Activated gamma-delta T cell treated with Interleukin-2 at 50 U/mL for 16 hours (primary cell): ENCODE measurements at regions not wholly inside any gene's neighbourhood (a gene's known extent, or its start where the extent isn't known, plus 50 kb on each side); places are given as distances from the start of the nearest gene placed in this dataset.
"Not testable (repeated sequence)": the region's sequence is repeated elsewhere in the genome, so short reads cannot be mapped to it uniquely, and the experiment has no call there.

Source experiments
- DNase-seq: peaks from one replicate; pipeline ENCODE4 v3.0.0-alpha.2; 2020

DNA sequence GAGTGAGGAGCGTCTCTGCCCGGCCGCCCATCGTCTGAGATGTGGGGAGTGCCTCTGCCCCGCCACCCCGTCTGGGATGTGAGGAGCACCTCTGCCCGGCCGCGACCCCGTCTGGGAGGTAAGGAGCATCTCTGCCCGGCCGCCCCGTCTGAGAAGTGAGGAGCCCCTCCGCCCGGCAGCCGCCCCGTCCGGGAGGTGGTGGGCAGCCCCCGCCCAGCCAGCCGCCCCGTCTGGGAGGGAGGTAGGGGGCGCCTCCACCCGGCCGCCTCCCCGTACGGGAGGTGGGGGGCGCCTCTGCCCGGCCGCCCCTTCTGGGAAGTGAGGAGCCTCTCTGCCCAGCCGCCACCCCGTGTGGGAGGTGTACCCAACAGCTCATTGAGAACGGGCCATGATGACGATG, 1811.4 kb downstream of the EFNA5 start:
- DNase-seq: not testable (repeated sequence)

DNA sequence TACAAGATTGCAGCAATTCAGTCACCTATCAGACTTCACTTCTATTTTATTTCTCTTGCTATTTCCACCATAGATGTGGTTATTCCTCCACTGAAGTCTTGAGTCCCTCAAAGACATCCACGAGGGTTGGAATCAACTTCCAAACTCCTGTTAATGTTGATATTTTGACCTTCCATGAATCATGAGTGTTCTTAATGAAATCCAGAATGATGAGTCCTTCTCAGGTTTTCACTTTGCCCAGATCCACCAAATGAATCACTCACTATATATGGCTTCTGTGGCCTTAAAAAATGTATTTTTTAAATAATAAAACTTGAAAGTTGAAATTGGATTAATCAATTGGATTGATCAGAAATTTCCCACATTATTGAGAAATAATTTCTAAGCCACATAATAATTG, 1821.0 kb downstream of the EFNA5 start:
- no peak for DNase-seq

DNA sequence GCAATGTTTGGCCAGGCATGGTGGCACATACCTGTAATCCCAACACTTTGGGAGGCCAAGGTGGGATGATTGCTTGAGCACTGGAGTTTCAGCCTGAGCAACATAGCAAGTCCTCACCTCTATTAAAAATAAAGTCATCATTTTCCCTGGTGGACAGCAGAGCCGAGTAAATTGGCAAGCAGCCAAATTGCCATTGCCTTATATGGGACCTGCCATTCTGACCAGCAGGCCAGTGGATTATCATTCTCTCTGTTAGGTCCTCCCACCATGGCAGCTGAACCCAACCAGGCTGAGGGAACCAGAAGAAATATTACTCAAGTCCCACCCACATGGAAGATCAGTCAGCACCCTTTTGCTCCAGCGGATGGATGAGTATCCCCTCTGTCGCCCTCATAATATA, 1829.9 kb downstream of the EFNA5 start:
- no peak for DNase-seq

DNA sequence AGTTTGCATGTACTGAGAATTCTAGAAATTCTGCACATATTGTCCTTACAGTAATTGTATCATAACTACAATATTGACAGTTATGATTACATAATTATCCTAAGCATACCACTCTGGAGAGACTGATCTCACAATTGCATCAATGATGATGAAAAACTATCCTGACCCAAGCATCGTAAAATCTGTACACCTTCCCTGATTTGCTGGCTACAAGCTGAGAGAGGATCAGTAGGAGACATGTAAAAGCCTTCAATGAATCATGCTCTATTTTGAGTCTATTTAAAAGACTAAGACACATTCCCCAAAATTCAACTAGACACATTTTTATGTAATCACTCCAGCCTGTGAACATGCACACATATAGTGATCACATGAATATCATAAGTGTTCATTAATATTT, 1833.8 kb downstream of the EFNA5 start:
- DNase-seq: no peak

DNA sequence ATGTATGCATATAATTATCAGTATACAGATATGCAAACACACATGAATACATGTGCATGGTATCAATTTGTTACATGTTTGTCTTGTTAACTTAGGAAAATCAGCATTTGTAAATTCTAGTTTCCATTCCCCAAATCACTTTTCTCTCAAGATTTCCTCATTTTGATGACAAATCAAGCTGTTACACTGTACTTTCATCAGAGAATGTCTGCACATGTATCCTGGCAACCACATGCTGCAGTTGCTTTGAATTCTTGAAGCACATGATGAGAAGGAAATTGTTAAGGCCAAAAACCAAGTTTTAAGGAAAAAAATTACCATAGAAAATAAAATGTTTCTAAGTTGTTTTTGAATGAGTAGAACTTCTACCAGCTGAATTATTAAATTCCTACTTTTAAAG, 1834.5 kb downstream of the EFNA5 start:
- DNase-seq: no peak

DNA sequence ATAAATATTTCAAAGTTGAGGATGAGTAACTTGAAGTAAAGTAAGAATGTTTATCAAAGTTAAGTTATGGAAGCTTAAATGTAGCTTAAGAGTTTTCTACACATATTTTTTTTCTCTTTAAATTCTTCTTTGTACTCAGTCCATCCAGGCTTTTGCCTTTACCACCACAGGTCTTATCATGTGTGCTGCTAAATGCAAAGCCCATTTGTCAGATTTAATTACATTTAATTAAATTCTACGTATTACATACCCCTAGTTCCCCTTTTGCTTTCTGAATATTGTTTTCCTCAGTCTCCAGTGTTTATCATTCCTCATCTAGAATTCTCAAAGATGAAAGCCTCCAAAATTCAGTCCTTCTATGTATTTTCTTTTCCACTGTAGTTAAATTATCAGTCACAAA, 1841.9 kb downstream of the EFNA5 start:
- no peak for DNase-seq

DNA sequence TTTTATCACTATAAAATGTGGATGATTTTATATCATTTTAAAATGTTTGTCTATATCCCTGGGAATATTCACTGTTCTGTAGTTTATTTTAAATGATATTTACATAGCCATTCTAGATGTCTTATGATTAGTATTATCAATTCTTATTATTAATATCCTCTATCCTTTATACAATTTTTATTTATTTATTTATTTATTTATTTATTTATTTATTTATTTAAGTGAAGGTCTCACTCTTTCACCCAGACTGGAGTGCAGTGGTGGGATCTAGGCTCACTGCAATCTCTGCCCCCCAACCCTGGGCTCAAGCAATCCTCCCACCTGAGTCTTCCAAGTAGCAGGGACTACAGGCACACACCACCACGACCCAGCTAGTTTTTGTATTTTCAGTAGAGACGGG, 1848.9 kb downstream of the EFNA5 start:
- no peak for DNase-seq

DNA sequence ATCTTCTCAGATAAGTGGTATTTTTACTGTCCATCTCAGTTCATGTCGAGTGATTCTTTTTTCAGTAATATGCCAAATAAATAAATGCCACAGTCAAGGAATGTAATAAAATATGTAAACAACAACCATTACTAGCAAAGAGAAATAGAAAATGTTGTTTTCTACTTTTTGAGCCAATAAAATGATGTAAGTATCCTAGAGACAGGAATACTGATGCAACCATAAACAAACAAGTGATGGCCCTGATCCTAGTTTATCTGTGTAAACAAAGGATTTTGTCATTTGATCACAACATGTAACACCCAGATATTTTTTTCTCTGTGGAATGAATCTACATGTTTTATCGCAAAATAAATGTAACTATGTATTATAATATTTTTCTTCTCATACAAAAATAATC, 1852.8 kb downstream of the EFNA5 start:
- DNase-seq: no peak

DNA sequence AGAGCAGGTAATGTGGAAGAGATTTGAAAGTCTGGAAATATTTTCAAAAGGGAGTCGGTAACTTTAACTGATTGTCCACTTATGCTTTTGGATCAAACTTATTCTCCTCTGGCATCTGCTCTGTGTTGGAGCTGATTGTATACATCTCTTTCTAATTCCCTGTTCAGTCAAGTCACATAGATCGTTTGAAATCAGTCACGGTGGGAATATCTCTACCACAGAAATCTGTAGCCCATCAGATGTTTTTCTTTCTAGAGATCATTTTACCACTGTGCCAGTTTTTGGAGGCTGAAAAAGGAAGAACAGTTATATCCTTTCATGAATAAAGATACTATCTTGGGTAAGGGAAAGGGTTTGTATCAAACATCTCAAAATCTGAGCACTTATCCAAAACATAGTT, 1853.3 kb downstream of the EFNA5 start:
- DNase-seq: no peak

DNA sequence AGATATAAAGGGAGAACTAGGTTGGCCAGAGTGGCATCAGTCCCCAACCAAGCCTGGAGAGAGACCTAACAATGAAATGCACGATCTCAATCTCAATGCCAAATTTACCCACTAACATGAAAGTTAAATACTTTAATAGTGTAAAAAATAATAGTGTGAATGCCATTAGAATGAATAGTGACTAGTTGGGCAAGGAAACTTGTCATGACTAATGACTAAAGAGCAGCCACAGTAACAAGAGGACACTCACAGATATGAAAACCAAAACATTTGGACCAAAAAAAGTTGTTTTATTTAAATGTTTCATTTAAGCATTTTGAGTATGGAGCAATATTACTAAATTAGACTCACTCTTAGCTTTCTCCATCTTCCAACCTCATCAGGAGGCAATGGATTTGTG, 1853.8 kb downstream of the EFNA5 start:
- DNase-seq: no peak

DNA sequence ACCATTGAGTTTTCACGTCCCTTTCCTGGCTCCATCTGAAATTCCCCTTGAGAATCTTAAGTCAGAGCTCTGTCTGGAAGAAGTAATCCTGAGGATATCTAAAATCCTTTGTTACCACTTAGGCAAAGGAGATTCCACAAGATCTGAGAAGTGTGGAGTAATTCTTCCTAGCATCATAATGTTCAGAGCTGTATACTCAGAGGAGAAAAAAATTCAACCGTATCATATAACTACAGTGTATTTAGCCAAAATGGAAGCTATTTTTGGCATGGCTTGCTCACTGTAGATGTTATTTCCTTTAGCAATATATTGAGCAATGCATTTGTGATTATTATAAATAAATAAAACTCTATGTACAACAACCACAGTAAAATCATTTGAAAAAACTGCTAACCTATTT, 1858.4 kb downstream of the EFNA5 start:
- DNase-seq: no peak

DNA sequence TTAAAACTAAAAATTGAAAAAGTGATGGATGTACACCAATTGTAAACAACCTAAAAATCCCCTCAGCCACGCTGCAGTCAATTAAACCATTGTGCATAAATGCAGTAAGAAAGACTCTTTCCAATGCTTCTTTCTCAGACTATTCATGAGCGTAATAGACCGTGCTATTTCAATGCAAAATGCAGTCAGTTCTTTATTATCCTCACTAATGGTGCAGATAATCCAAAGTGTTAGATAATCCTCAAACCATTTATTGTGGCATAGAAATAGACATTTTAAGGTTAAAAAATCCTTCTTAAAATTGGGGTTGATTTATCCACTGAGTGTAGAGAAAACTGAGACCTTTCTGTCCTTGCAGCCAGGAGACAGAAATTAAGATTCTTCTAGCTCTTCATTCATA, 1862.8 kb downstream of the EFNA5 start:
- no peak for DNase-seq

DNA sequence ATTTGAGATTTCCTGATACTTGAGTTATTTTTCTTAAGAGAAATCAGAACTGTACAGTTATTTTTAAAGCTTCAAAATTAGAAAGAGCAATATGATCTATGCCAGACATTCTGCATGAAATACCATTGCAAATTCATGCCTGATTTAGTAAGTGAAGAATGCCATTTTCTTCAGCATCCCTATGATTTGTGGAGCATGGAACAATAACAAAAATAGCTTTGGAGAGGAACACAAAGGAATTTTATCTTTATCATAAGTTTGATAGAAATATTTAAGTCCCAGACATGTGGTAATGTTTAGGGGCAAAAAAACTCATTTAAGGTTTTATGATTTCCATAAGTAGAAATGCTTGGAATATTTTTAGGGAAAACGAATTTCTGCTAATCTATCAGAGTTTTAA, 1863.4 kb downstream of the EFNA5 start:
- no peak for DNase-seq

DNA sequence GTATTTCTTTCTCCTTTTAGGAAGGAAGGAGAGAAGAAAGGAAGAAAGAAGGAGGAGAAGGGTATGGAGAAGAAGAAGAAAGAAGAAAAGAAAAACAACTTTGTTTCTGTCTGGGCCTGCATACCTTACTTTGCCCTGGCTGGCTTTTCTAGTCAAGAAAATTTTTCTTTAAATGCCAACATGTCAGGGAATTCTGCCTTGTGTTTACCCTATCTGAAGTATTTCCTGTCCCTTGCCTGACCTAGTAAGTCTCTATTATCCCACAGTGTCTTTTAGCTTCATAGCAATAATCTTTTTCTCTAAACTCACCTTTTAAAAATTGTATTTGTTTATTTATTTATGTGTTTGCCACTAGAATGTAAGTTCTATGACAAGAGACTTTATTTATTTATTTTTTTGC, 1864.1 kb downstream of the EFNA5 start:
- no peak for DNase-seq

DNA sequence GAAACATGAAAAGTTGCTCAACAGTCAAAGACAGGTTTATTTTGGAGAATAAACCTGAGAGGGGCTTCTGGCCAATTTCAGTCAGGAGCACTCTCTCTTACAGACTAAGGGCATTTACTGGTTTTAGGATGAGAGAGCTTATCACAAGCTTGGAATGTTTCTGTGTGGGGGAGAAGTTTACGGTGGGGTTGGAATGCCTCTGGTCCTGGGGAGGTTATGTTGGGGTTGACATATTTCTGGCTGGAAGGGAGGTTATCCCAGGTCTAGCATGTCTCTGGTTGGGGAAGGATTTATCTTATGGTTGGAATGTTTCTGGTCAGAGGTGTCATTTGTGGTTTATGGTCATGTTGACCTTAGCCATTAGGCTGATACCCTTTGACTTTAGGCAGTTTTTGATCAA, 1867.3 kb downstream of the EFNA5 start:
- no peak for DNase-seq

DNA sequence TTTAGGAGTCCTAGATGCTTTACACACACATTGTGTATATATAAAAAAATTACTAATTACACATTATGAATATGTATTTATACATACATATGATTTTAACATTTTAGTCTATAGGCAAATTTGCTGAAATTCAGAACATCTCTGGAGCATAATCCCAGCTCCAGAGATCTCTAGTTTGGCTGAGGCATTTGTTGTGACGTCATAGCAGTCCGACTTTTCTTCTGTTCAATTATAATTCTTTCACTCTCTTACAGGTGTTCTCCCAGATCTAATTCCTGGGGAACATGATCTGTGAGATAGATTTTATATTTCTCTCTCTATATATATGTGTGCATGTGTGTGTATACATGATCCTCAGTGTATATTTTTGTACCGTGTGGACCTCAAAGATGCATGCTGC, 1876.2 kb downstream of the EFNA5 start:
- no peak for DNase-seq

DNA sequence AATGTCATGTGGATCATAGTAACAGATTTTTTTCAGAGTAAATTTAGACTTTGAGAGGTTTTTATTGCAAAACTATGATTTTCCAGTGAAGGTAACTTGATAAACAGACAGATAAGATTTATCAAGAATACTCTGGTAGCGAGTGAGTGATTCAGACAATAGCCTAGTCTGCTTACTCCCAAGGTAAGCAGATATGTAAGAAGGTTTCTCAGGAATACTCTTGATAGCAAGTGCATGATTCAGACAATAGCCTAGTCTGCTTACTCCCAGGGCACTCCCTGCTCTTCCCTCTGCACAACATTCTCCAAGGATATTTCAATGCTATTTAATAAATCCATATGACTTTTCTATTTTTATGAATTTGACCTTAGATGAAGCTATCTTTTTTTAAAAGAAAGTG, 1881.5 kb downstream of the EFNA5 start:
- DNase-seq: no peak

DNA sequence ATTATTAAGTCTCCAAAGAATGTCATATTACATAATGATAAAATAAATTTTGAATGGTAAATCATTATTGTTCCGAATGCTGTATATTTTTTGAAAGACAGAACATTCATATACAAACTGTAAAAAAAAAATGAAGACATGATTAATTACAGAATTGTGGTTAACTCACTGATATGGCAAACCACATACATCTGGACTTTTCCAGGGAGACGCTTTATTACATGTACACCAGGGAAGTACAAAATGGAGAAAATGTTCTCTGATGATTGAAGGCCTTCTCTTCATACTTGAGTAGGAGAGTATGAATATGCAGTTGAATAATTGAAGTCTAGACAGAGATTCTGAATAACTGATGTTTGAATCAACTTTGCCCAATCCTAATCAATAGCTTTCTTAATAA, 1886.9 kb downstream of the EFNA5 start:
- no peak for DNase-seq

DNA sequence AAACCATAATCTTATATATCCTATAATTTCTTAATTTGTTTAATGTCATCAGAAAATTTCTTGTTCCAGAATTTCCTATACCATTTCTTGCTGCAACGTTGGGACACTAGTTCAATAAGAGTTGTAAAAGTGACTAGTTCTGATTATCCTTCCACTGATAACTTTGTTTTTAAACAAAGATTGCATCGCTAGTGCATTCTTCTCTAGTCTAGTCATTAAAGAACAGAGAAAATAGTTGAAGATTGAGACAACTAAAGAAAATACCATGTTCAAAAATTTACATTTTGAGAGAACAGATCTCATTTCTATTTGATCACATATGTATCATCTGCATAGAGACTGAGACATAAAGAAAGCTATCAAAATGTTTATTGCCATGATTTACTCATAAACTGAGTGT, 1888.2 kb downstream of the EFNA5 start:
- no peak for DNase-seq

DNA sequence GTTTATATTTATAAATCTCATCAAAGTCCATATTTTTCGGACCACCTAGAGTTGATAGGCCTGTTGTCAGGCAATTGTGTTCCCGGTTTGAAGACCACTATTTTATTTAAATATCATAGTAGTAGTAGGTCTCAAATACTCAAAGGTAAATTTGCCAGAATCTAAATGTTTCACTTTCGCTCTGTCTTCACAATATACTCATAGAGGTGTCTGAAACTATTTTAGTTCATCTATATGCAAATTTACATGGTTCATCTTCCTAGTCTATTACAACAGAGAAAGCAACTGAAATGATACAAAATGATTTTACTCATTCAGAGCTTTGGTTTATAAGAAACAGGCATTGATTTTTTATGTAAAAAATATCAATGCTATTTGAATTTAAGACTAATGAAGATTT, 1897.5 kb downstream of the EFNA5 start:
- no peak for DNase-seq

DNA sequence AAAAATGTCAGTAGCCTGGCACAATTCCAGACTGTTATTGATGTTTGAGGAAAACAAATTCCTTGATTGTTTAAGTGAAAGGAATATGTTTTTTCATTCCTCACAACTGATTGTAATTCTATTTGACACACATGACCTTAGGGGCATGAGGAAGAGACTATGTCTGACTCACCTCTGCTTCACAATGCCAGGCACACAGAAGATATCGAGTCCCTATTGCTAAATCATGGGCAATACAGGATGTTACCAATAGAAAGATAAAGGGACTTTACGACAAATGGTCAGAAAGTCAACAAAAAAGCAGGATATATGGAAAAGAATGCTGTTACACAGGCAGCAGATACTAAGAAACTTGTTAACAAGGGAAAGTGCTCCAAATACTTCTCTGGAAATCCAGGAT, 1903.5 kb downstream of the EFNA5 start:
- DNase-seq: no peak

DNA sequence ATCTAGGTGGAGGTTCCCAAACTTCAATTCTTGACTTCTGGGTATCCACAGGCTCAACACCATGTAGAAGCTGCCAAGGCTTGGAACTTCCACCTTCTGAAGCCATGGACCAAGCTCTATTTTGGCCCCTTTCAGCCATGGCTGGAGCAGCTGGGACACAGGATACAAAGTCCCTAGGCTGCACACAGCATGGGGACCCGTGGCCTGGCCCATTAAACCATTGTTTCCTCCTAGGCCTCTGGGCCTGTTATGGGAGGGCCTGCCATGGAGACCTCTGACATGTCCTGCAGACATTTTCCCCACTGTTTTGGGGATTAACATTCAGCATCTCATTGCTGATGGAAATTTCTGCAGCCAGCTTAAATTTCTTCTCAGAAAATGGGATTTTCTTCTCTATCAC, 1908.0 kb downstream of the EFNA5 start:
- DNase-seq: no peak

DNA sequence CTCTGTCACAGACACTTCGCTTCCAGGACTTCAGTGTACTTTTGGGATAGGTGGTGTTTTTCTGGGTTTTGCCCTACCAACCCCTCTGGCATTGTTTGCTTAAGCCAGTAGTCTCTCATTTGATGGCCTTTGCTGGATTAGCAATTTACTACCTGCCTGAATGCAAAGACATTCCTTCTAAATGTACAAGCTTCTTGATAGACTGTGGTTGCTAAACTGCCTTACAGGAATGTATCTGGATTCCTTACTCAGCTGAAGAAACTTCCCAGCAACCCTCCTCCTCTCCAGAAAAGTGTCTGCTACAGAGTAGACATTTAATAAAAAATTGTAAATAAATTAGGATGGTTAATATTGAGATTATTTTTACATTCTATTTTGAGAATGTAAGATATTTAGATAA, 1916.7 kb downstream of the EFNA5 start:
- DNase-seq: no peak

DNA sequence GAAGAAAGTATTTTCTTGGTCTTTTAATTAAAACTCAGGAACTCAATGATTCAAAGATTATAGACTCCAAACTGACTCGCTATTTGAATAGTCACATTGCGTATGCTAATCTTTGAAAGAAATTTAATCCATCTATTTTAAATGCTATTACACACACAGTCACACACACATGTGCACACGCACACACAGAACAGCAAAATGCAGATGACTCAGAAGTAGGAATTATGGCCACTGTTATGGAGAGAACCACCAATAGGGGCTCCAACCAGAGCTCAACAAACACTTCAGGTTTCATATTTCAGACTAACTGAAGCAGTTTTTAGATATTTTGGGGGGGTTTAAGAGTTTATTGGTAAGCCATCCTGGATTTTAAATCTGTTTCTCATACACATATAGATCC, 1917.9 kb downstream of the EFNA5 start:
- no peak for DNase-seq

DNA sequence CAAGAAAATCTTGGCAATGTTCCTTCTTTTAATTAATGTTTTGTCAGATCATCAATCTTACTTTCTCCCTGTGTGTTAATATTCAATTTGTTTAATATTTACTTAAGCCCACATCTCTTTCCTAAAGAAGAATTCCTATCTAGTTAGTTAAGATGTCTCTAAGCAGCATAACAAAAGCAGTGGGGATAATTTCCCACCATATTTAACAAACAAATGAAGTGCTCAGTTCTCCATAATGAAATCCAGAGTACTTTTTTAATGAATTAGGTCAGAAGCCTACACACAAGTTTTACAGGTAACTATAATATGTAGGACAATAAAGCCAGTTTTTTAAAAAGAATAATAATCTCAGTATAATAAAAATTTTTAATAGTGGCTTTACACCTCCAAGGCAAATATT, 1918.8 kb downstream of the EFNA5 start:
- DNase-seq: no peak

DNA sequence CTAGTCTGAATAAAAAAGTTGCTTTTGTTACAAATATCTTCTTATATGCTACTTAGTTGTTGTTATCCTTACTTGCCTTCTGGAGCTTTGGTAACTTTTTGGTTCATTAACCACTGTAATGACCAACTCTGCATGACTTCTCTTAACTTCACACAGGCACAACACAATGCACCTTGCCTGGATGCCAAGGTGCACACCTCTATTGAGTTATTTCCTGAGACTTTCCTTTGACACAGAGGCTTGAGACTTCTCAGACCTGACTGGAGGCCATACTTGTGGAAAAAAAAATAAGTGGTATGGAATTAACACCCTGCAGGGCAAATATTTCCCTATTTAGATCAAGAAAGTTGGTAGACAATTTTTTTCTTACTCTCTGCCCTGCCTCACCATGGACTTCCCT, 1925.6 kb downstream of the EFNA5 start:
- DNase-seq: no peak

DNA sequence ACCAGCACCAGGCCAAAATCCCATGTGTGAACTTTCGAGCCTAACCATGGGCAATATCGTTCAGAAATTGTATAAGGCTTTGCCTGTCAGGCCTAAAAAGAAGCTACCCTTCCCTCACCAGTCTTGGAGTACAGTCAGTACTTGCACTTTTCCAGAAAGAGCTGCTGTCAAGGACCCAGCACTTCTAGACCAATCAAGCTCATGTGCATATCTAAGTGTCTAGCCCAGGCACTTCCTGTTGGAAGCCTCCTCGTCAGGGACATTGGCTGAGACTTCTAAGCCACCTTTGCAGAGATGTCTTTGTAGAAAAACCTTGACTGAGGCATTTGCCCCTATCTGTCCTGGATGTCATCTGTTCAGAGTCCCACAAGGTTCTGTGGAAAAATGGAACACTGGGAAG, 1930.5 kb downstream of the EFNA5 start:
- DNase-seq: no peak
